ENCODE measurements at regions not wholly inside any gene's neighbourhood (a gene's known extent, or its start where the extent isn't known, plus 50 kb on each side); places are given as distances from the start of the nearest gene placed in this dataset.

- no peak for TF ChIP-seq CEBPB (IDR thresholded peaks at IDR 0.05)
- no peak for TF ChIP-seq TEAD4 (IDR thresholded peaks at IDR 0.05)
- TF ChIP-seq FOXM1 (IDR thresholded peaks at IDR 0.05; ENCODE audit: borderline replicate concordance, low read depth), result no peak
- TF ChIP-seq EP300 (IDR thresholded peaks at IDR 0.05; ENCODE audit: borderline replicate concordance), result no peak
- TF ChIP-seq TAF1 (IDR thresholded peaks at IDR 0.05; ENCODE audit: low read depth), result no peak
- TF ChIP-seq, protein P1, sequence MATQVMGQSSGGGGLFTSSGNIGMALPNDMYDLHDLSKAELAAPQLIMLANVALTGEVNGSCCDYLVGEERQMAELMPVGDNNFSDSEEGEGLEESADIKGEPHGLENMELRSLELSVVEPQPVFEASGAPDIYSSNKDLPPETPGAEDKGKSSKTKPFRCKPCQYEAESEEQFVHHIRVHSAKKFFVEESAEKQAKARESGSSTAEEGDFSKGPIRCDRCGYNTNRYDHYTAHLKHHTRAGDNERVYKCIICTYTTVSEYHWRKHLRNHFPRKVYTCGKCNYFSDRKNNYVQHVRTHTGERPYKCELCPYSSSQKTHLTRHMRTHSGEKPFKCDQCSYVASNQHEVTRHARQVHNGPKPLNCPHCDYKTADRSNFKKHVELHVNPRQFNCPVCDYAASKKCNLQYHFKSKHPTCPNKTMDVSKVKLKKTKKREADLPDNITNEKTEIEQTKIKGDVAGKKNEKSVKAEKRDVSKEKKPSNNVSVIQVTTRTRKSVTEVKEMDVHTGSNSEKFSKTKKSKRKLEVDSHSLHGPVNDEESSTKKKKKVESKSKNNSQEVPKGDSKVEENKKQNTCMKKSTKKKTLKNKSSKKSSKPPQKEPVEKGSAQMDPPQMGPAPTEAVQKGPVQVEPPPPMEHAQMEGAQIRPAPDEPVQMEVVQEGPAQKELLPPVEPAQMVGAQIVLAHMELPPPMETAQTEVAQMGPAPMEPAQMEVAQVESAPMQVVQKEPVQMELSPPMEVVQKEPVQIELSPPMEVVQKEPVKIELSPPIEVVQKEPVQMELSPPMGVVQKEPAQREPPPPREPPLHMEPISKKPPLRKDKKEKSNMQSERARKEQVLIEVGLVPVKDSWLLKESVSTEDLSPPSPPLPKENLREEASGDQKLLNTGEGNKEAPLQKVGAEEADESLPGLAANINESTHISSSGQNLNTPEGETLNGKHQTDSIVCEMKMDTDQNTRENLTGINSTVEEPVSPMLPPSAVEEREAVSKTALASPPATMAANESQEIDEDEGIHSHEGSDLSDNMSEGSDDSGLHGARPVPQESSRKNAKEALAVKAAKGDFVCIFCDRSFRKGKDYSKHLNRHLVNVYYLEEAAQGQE (IDR thresholded peaks at IDR 0.05; ENCODE audit: low read depth), result no peak
- TF ChIP-seq MAX (IDR thresholded peaks at IDR 0.05), result no peak
- TF ChIP-seq EGR1 (IDR thresholded peaks at IDR 0.05), result no peak
- TF ChIP-seq RAD21 (IDR thresholded peaks at IDR 0.05; ENCODE audit: low read depth), result no peak
- no peak for TF ChIP-seq ZBTB7A (IDR thresholded peaks at IDR 0.05; ENCODE audit: low read depth)
- TF ChIP-seq TCF12 (IDR thresholded peaks at IDR 0.05; ENCODE audit: low read depth), result no peak
- no peak for TF ChIP-seq NFIC (IDR thresholded peaks at IDR 0.05)
- TF ChIP-seq, protein P2, sequence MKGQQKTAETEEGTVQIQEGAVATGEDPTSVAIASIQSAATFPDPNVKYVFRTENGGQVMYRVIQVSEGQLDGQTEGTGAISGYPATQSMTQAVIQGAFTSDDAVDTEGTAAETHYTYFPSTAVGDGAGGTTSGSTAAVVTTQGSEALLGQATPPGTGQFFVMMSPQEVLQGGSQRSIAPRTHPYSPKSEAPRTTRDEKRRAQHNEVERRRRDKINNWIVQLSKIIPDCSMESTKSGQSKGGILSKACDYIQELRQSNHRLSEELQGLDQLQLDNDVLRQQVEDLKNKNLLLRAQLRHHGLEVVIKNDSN (IDR thresholded peaks at IDR 0.05), result no peak
- no peak for TF ChIP-seq YY1 (IDR thresholded peaks at IDR 0.05; ENCODE audit: low read depth)
These were observed 666.7 kb downstream of the EPM2A start for GRCh38 chr6:145068577-145068976.

- TF ChIP-seq, protein P1 (IDR thresholded peaks at IDR 0.05; ENCODE audit: low read depth), result no peak
- TF ChIP-seq EGR1 (IDR thresholded peaks at IDR 0.05) (no peak), MAX (IDR thresholded peaks at IDR 0.05) (no peak), YY1 (IDR thresholded peaks at IDR 0.05; ENCODE audit: low read depth) (no peak), TCF12 (IDR thresholded peaks at IDR 0.05; ENCODE audit: low read depth) (no peak), FOXM1 (IDR thresholded peaks at IDR 0.05; ENCODE audit: borderline replicate concordance, low read depth) (no peak), RAD21 (IDR thresholded peaks at IDR 0.05; ENCODE audit: low read depth) (no peak), TEAD4 (IDR thresholded peaks at IDR 0.05) (no peak)
These were observed 665.4 kb downstream of the EPM2A start for GRCh38 chr6:145069966-145070365.

- TF ChIP-seq MAX (IDR thresholded peaks at IDR 0.05) (no peak), RAD21 (IDR thresholded peaks at IDR 0.05; ENCODE audit: low read depth) (no peak), ZBTB7A (IDR thresholded peaks at IDR 0.05; ENCODE audit: low read depth) (no peak), TCF12 (IDR thresholded peaks at IDR 0.05; ENCODE audit: low read depth) (no peak), TEAD4 (IDR thresholded peaks at IDR 0.05) (no peak), EP300 (IDR thresholded peaks at IDR 0.05; ENCODE audit: borderline replicate concordance) (no peak), CEBPB (IDR thresholded peaks at IDR 0.05) (no peak), EGR1 (IDR thresholded peaks at IDR 0.05) (no peak), NFIC (IDR thresholded peaks at IDR 0.05) (no peak), FOXM1 (IDR thresholded peaks at IDR 0.05; ENCODE audit: borderline replicate concordance, low read depth) (no peak), TAF1 (IDR thresholded peaks at IDR 0.05; ENCODE audit: low read depth) (no peak), CREB1 (IDR thresholded peaks at IDR 0.05; ENCODE audit: low read depth) (no peak), YY1 (IDR thresholded peaks at IDR 0.05; ENCODE audit: low read depth) (no peak)
- TF ChIP-seq, protein P1 (IDR thresholded peaks at IDR 0.05; ENCODE audit: low read depth), result no peak
- TF ChIP-seq, protein P2 (IDR thresholded peaks at IDR 0.05), result no peak
These were observed 664.5 kb downstream of the EPM2A start for GRCh38 chr6:145070791-145071190.

- TF ChIP-seq TAF1 (IDR thresholded peaks at IDR 0.05; ENCODE audit: low read depth) (no peak), CEBPB (IDR thresholded peaks at IDR 0.05) (no peak), NFIC (IDR thresholded peaks at IDR 0.05) (no peak), EGR1 (IDR thresholded peaks at IDR 0.05) (no peak), RAD21 (IDR thresholded peaks at IDR 0.05; ENCODE audit: low read depth) (no peak), CREB1 (IDR thresholded peaks at IDR 0.05; ENCODE audit: low read depth) (no peak), FOXM1 (IDR thresholded peaks at IDR 0.05; ENCODE audit: borderline replicate concordance, low read depth) (no peak), MAX (IDR thresholded peaks at IDR 0.05) (no peak), TEAD4 (IDR thresholded peaks at IDR 0.05) (no peak), EP300 (IDR thresholded peaks at IDR 0.05; ENCODE audit: borderline replicate concordance) (no peak), TCF12 (IDR thresholded peaks at IDR 0.05; ENCODE audit: low read depth) (no peak), YY1 (IDR thresholded peaks at IDR 0.05; ENCODE audit: low read depth) (no peak), ZBTB7A (IDR thresholded peaks at IDR 0.05; ENCODE audit: low read depth) (no peak)
- TF ChIP-seq, protein P1 (IDR thresholded peaks at IDR 0.05; ENCODE audit: low read depth), result no peak
- TF ChIP-seq, protein P2 (IDR thresholded peaks at IDR 0.05), result no peak
These were observed 663.5 kb downstream of the EPM2A start for GRCh38 chr6:145071836-145072235.
